Esophagus muscularis mucosa (tissue), 4 donors: ENCODE measurements at regions not wholly inside any gene's neighbourhood (a gene's known extent, or its start where the extent isn't known, plus 50 kb on each side); places are given as distances from the start of the nearest gene placed in this dataset.
"Not testable (repeated sequence)": the region's sequence is repeated elsewhere in the genome, so short reads cannot be mapped to it uniquely, and the experiment has no call there.

ENCODE experiments used
- DNase-seq: peaks from one replicate; pipeline ENCODE4 v3.0.0-alpha.2; 2017; ENCODE audit errors: extremely low spot score
- H3K27ac ChIP-seq, 4 donors: fragments of 200-600 bp; sonication (generic); replicated peaks in 1 of 4; 1 replicate in 3 of 4; 2 replicates in 1 of 4; pipeline ENCODE4 v1.5.1; 2016 to 2019; ENCODE audit warnings: mild to moderate bottlenecking in 1 of 4
- H3K27me3 ChIP-seq, 4 donors: fragments of 200-600 bp; sonication (generic); one replicate each; pipeline versions ENCODE4 v1.5.1 to v1.6.0; 2016 to 2019
- H3K36me3 ChIP-seq, 4 donors: fragments of 200-600 bp; sonication (generic); one replicate each; pipeline ENCODE4 v1.5.1; 2016 to 2019
- H3K4me1 ChIP-seq, 4 donors: fragments of 200-600 bp; sonication (generic); one replicate each; pipeline ENCODE4 v1.5.1; 2016 to 2019
- H3K4me3 ChIP-seq, 4 donors: fragments of 200-600 bp; sonication (generic); 1 replicate in 2 of 4; 2 replicates in 2 of 4; pipeline ENCODE4 v1.5.1; 2016 to 2019; ENCODE audit warnings: mild to moderate bottlenecking in 4 of 4, moderate library complexity in 1 of 4
- H3K9me3 ChIP-seq, 4 donors: fragments of 200-600 bp; sonication (generic); 1 replicate in 3 of 4; 2 replicates in 1 of 4; pipeline ENCODE4 v1.5.1; 2016 to 2019
- CTCF ChIP-seq, 3 experiments: fragments of 200-600 bp in 2 of 3; fragments of 450-650 bp in 1 of 3; sonication (generic) in 2 of 3; IDR thresholded peaks; one replicate each; pipeline ENCODE4 v1.5.1; 2017 to 2019; ENCODE audit warnings: antibody characterized with exemption in 3 of 3, mild to moderate bottlenecking in 2 of 3, moderate library complexity in 1 of 3
- EP300 ChIP-seq: sonication (generic); formaldehyde crosslinking; IDR thresholded peaks from one replicate; pipeline ENCODE4 v1.6.1; 2017; ENCODE audit warnings: antibody characterized with exemption
- POLR2A ChIP-seq: fragments of 450-650 bp; IDR thresholded peaks from one replicate; pipeline ENCODE4 v1.6.1; 2017; ENCODE audit warnings: antibody characterized with exemption, moderate library complexity, mild to moderate bottlenecking, low read depth
- POLR2AphosphoS5 ChIP-seq, 2 donors: sonication (generic); formaldehyde crosslinking; IDR thresholded peaks; one replicate each; pipeline ENCODE4 v1.6.1; 2017; ENCODE audit warnings: antibody characterized with exemption in 2 of 2
- WGBS: methylation state at CpG from one replicate; pipeline ENCODE4 v1.1.5; 2018; 5-methylcytosine and 5-hydroxymethylcytosine counted together
- intact Hi-C: fragments of 100-400 bp; cut with DNase I; formaldehyde crosslinking; loops from one replicate; pipeline ENCODE4 v1.15.1; 2023

- H3K4me1 ChIP-seq: no peaks in the 10 kb centered on the region
- no peak overlapping the region for H3K27ac ChIP-seq
- H3K4me3 ChIP-seq: no peak overlapping the region
- no peaks in the 10 kb centered on the region for H3K9me3 ChIP-seq
- DNase-seq: no peak
- no peak for TF ChIP-seq POLR2AphosphoS5 (IDR thresholded peaks at IDR 0.05)
- no peak for TF ChIP-seq EP300
- TF ChIP-seq CTCF (IDR thresholded peaks at IDR 0.05): peak in 1 of 3 experiments; percentile 30
- no peak for TF ChIP-seq POLR2A
- intact Hi-C loops: no loop called here
- no peaks in the 10 kb centered on the region for H3K27me3 ChIP-seq
- 69% methylated on average over 3 of the region's 4 CpGs for WGBS
- no peaks in the 10 kb centered on the region for H3K36me3 ChIP-seq
Measured at GRCh38 chr10:22103701-22104470, 100.4 kb upstream of the DNAJC1 start.

- no peak for TF ChIP-seq POLR2AphosphoS5 (IDR thresholded peaks at IDR 0.05)
- no peaks in the 10 kb centered on the region for H3K27me3 ChIP-seq
- no peaks in the 10 kb centered on the region for H3K4me1 ChIP-seq
- H3K9me3 ChIP-seq: no peaks in the 10 kb centered on the region
- DNase-seq: no peak
- intact Hi-C loops: no loop called here
- H3K4me3 ChIP-seq: no peak overlapping the region
- H3K27ac ChIP-seq: no peak overlapping the region
- no peaks in the 10 kb centered on the region for H3K36me3 ChIP-seq
- 96% methylated on average over 3 of the region's 3 CpGs for WGBS
Measured at GRCh38 chr10:22097696-22098095, 94.2 kb upstream of the DNAJC1 start.

GRCh38 chr10:22091260-22091659 lies 87.7 kb upstream of the DNAJC1 start:
- H3K27ac ChIP-seq, H3K27me3 ChIP-seq, H3K4me3 ChIP-seq, DNase-seq, H3K36me3 ChIP-seq, intact Hi-C loops, H3K9me3 ChIP-seq: not testable (repeated sequence)
- H3K4me1 ChIP-seq: peaks cover 8 to 12% (median 11%) of the 10 kb centered on the region in 4 donors
- 84% methylated on average over 1 of the region's 1 CpG for WGBS

GRCh38 chr10:22087402-22087738 lies 83.8 kb upstream of the DNAJC1 start:
- no peak for DNase-seq
- intact Hi-C loops: no loop called here
- Histone ChIP-seq H3K9me3 (no peaks in the 10 kb centered on the region), H3K4me3 (no peak overlapping the region), H3K4me1 (peaks cover 9 to 19% (median 15%) of the 10 kb centered on the region in 4 donors), H3K27me3 (no peaks in the 10 kb centered on the region), H3K36me3 (no peaks in the 10 kb centered on the region), H3K27ac (peak overlapping the region in 1 of 4 donors; percentile 27)
- TF ChIP-seq CTCF (IDR thresholded peaks at IDR 0.05): no peak
- no peak for TF ChIP-seq POLR2AphosphoS5 (IDR thresholded peaks at IDR 0.05)
- TF ChIP-seq POLR2A: no peak
- TF ChIP-seq EP300: no peak
- 83% methylated on average over 2 of the region's 2 CpGs for WGBS

- no peaks in the 10 kb centered on the region for H3K9me3 ChIP-seq
- H3K36me3 ChIP-seq: no peaks in the 10 kb centered on the region
- H3K27ac ChIP-seq: peak overlapping the region in 2 of 4 donors; percentile 27 to 41
- no peaks in the 10 kb centered on the region for H3K27me3 ChIP-seq
- TF ChIP-seq EP300: no peak
- TF ChIP-seq POLR2A: no peak
- TF ChIP-seq CTCF (IDR thresholded peaks at IDR 0.05): no peak
- peak in 1 of 2 donors; percentile 8 for TF ChIP-seq POLR2AphosphoS5 (IDR thresholded peaks at IDR 0.05)
- peaks cover 9 to 19% (median 15%) of the 10 kb centered on the region in 4 donors for H3K4me1 ChIP-seq
- no peak overlapping the region for H3K4me3 ChIP-seq
- WGBS: 47% methylated on average over 5 of the region's 5 CpGs
- intact Hi-C loops: no loop called here
- DNase-seq: no peak
Measured at GRCh38 chr10:22086730-22087401, 83.3 kb upstream of the DNAJC1 start.

- H3K4me3 ChIP-seq, H3K9me3 ChIP-seq, H3K36me3 ChIP-seq, H3K4me1 ChIP-seq, H3K27ac ChIP-seq, DNase-seq, intact Hi-C loops: not testable (repeated sequence)
- H3K27me3 ChIP-seq: peaks cover 0 to 13% (median 0%) of the 10 kb centered on the region in 4 donors
- WGBS: 33% methylated on average over 2 of the region's 5 CpGs
Measured at GRCh38 chr10:22079921-22080320, 76.4 kb upstream of the DNAJC1 start.
